H1 (cell line): ENCODE measurements at regions not wholly inside any gene's neighbourhood (a gene's known extent, or its start where the extent isn't known, plus 50 kb on each side); places are given as distances from the start of the nearest gene placed in this dataset.

ENCODE experiments used
- CTCF ChIA-PET: fragments of 300-600 bp; sonication (Branson Sonifier 250); formaldehyde crosslinking; loops from one replicate; lab custom pipeline; 2021; ENCODE audit not compliant: partially characterized antibody; lab: Charles Lee
- POLR2A ChIA-PET: fragments of 300-600 bp; sonication (Branson Sonifier 250); formaldehyde crosslinking; loops from one replicate; lab custom pipeline; 2021; ENCODE audit warnings: inconsistent platforms; ENCODE audit not compliant: partially characterized antibody; lab: Charles Lee
- DNase-seq, 2 experiments: peaks; one replicate each; pipeline versions ENCODE4 v3.0.0 to v3.0.0-alpha.2; 2010 to 2022; ENCODE audit warnings: low spot score in 2 of 2, low read depth in 1 of 2, mixed read lengths in 1 of 2
- FAIRE-seq: peaks from 2 replicates; lab custom pipeline; 2011; peaks lifted over from hg19 to GRCh38; lab: Jason Lieb, UNC
- H2AFZ ChIP-seq: 2 replicates; pipeline ENCODE4 v1.8.1; 2012; ENCODE audit warnings: low read length, inconsistent platforms
- H2AK5ac ChIP-seq: 2 replicates; pipeline ENCODE4 v1.6.1; 2013; ENCODE audit warnings: low read depth, low read length
- H2BK120ac ChIP-seq: replicated peaks from 2 replicates; pipeline ENCODE3; 2013; ENCODE audit warnings: low read depth, low read length, inconsistent platforms
- H2BK12ac ChIP-seq: 2 replicates; pipeline ENCODE4 v1.6.1; 2013; ENCODE audit warnings: low read depth, low read length
- H2BK15ac ChIP-seq: 2 replicates; pipeline ENCODE4 v1.6.1; 2013; ENCODE audit warnings: low read length
- H2BK20ac ChIP-seq: 2 replicates; pipeline ENCODE4 v1.6.1; 2013; ENCODE audit warnings: low read length
- H2BK5ac ChIP-seq: 2 replicates; pipeline ENCODE4 v1.6.1; 2013; ENCODE audit warnings: low read depth, low read length
- H3K14ac ChIP-seq: 2 replicates; pipeline ENCODE4 v1.6.1; 2013; ENCODE audit warnings: inconsistent platforms; ENCODE audit not compliant: insufficient read length
- H3K18ac ChIP-seq: 2 replicates; pipeline ENCODE4 v1.6.1; 2013; ENCODE audit warnings: low read length; ENCODE audit errors: extremely low read depth
- H3K23ac ChIP-seq: 2 replicates; pipeline ENCODE4 v1.6.1; 2013; ENCODE audit warnings: inconsistent platforms; ENCODE audit not compliant: insufficient read length
- H3K23me2 ChIP-seq: 2 replicates; pipeline ENCODE4 v1.6.1; 2013; ENCODE audit warnings: low read depth, low read length
- H3K27ac ChIP-seq: 2 replicates; pipeline ENCODE4 v1.6.1; 2011; ENCODE audit warnings: low read depth, low read length, inconsistent platforms
- H3K27me3 ChIP-seq, 4 experiments: replicated peaks in 1 of 4; 1 replicate in 1 of 4; 2 replicates in 3 of 4; pipeline versions ENCODE4 v1.6.1 to v1.8.1; 2011 to 2013; ENCODE audit warnings: low read length in 3 of 4, mild to moderate bottlenecking in 3 of 4, inconsistent platforms in 2 of 4, mixed read lengths in 2 of 4, moderate library complexity in 1 of 4; ENCODE audit not compliant: control insufficient read depth in 3 of 4, insufficient read depth in 3 of 4; ENCODE audit errors: extremely low read depth in 1 of 4
- H3K36me3 ChIP-seq, 4 experiments: 2 replicates each; pipeline versions ENCODE4 v1.6.1 to v1.8.1; 2011 to 2013; ENCODE audit warnings: mild to moderate bottlenecking in 4 of 4, low read length in 3 of 4, moderate library complexity in 2 of 4, control low read depth in 1 of 4, inconsistent platforms in 1 of 4; ENCODE audit not compliant: insufficient read depth in 4 of 4, control insufficient read depth in 2 of 4
- H3K4ac ChIP-seq: replicated peaks from 2 replicates; pipeline ENCODE3; 2013; ENCODE audit warnings: low read length, low read depth, mixed read lengths, inconsistent platforms; ENCODE audit not compliant: insufficient read length
- H3K4me1 ChIP-seq, 4 experiments: replicated peaks in 1 of 4; 1 replicate in 1 of 4; 2 replicates in 3 of 4; pipeline versions ENCODE4 v1.6.1 to v1.8.1; 2011 to 2013; ENCODE audit warnings: low read length in 3 of 4, inconsistent platforms in 2 of 4, mixed read lengths in 1 of 4; ENCODE audit not compliant: insufficient read depth in 4 of 4, control insufficient read depth in 3 of 4
- H3K4me2 ChIP-seq, 2 experiments: 2 replicates each; pipeline versions ENCODE4 v1.6.1 to v1.8.1; 2011 to 2013; ENCODE audit warnings: low read depth in 2 of 2, low read length in 2 of 2, control low read depth in 1 of 2, inconsistent platforms in 1 of 2, mild to moderate bottlenecking in 1 of 2; ENCODE audit not compliant: insufficient read depth in 1 of 2
- H3K4me3 ChIP-seq, 4 experiments: fragments of 200-600, 300-600 bp in 1 of 4; sonication (generic), shearing (Covaris generic), sonication (Bioruptor Twin) in 1 of 4; 2 replicates each; pipeline versions ENCODE4 v1.5.1 to v1.8.1; 2011 to 2016; ENCODE audit warnings: low read length in 4 of 4, low read depth in 3 of 4, control low read depth in 2 of 4, inconsistent platforms in 2 of 4, mild to moderate bottlenecking in 2 of 4, mixed read lengths in 1 of 4, moderate library complexity in 1 of 4; ENCODE audit not compliant: insufficient read depth in 2 of 4; ENCODE audit errors: extremely low read depth in 1 of 4
- H3K56ac ChIP-seq: replicated peaks from 2 replicates; pipeline ENCODE3; 2013; ENCODE audit warnings: low read depth, mild to moderate bottlenecking, mixed read lengths, low read length, inconsistent platforms; ENCODE audit not compliant: insufficient read length
- H3K79me1 ChIP-seq: 2 replicates; pipeline ENCODE4 v1.6.1; 2013; ENCODE audit warnings: low read depth, low read length, control low read depth
- H3K79me2 ChIP-seq, 2 experiments: 2 replicates each; pipeline versions ENCODE4 v1.6.1 to v1.8.1; 2012 to 2013; ENCODE audit warnings: low read length in 2 of 2, mild to moderate bottlenecking in 2 of 2, inconsistent platforms in 1 of 2; ENCODE audit not compliant: insufficient read depth in 2 of 2, control insufficient read depth in 1 of 2
- H3K9ac ChIP-seq, 4 experiments: replicated peaks in 1 of 4; 1 replicate in 1 of 4; 2 replicates in 3 of 4; pipeline versions ENCODE4 v1.6.1 to v1.8.1; 2011 to 2013; ENCODE audit warnings: low read depth in 3 of 4, low read length in 3 of 4, control low read depth in 2 of 4, mild to moderate bottlenecking in 2 of 4, moderate library complexity in 2 of 4, inconsistent platforms in 1 of 4; ENCODE audit errors: extremely low read depth in 1 of 4
- H3K9me3 ChIP-seq, 2 experiments: 2 replicates each; pipeline versions ENCODE4 v1.6.1 to v1.8.1; 2012 to 2013; ENCODE audit warnings: mild to moderate bottlenecking in 2 of 2, moderate library complexity in 2 of 2, control low read depth in 1 of 2, inconsistent platforms in 1 of 2, low read depth in 1 of 2, low read length in 1 of 2, mixed read lengths in 1 of 2; ENCODE audit not compliant: insufficient read depth in 2 of 2
- H4K20me1 ChIP-seq, 2 experiments: replicated peaks in 1 of 2; 2 replicates each; pipeline versions ENCODE3 to v1.8.1; 2011 to 2013; ENCODE audit warnings: inconsistent platforms in 2 of 2, low read length in 2 of 2, mild to moderate bottlenecking in 1 of 2; ENCODE audit not compliant: insufficient read depth in 2 of 2, control insufficient read depth in 1 of 2
- H4K5ac ChIP-seq: 2 replicates; pipeline ENCODE4 v1.6.1; 2013; ENCODE audit warnings: low read length, low read depth, mixed read lengths, inconsistent platforms; ENCODE audit not compliant: insufficient read length
- H4K8ac ChIP-seq: 2 replicates; pipeline ENCODE4 v1.8.0; 2013; ENCODE audit warnings: mild to moderate bottlenecking, moderate library complexity, low read length, inconsistent platforms; ENCODE audit not compliant: insufficient read depth; ENCODE audit errors: extremely low read depth
- H4K91ac ChIP-seq: replicated peaks from 2 replicates; pipeline ENCODE3; 2013; ENCODE audit warnings: low read length, mixed read lengths, inconsistent platforms; ENCODE audit not compliant: insufficient read length
- BCL11A ChIP-seq, 2 experiments: IDR thresholded peaks; one replicate each; pipeline ENCODE4 v1.6.1; 2011; ENCODE audit warnings: low read depth in 2 of 2, low read length in 2 of 2, mild to moderate bottlenecking in 2 of 2
- CBX5 ChIP-seq: fragments of 300-800, 300-1000 bp; sonication (generic); IDR thresholded peaks from 2 replicates; pipeline ENCODE4 v1.7.1; 2016; ENCODE audit warnings: antibody characterized with exemption, low read length, low read depth
- CBX8 ChIP-seq: fragments of 300-800, 300-1000 bp; sonication (generic); IDR thresholded peaks from 2 replicates; pipeline ENCODE4 v1.7.1; 2016; ENCODE audit warnings: low read depth, low read length, borderline replicate concordance
- EP300 ChIP-seq, 2 experiments: IDR thresholded peaks; 1 replicate in 1 of 2; 2 replicates in 1 of 2; pipeline ENCODE4 v1.6.1; 2011 to 2012; ENCODE audit warnings: low read depth in 2 of 2, low read length in 2 of 2, mild to moderate bottlenecking in 2 of 2, borderline replicate concordance in 1 of 2, inconsistent platforms in 1 of 2, moderate library complexity in 1 of 2
- GTF2F1 ChIP-seq: IDR thresholded peaks from 2 replicates; pipeline ENCODE4 v1.6.1; 2012; ENCODE audit warnings: low read depth, low read length, improper control_type of control experiment, borderline replicate concordance
- KDM5A ChIP-seq: fragments of 200-600 bp; IDR thresholded peaks from 2 replicates; pipeline ENCODE4 v1.7.1; 2012; ENCODE audit warnings: mild to moderate bottlenecking, low read length, inconsistent platforms, mixed read lengths
- NRF1 ChIP-seq: IDR thresholded peaks from 2 replicates; pipeline ENCODE4 v1.6.1; 2011; ENCODE audit warnings: mild to moderate bottlenecking, low read depth, low read length, improper control_type of control experiment
- PHF8 ChIP-seq: fragments of 200-600 bp; sonication (generic); conservative IDR thresholded peaks from 2 replicates; pipeline ENCODE4 v1.7.1; 2012; ENCODE audit warnings: low read depth, mild to moderate bottlenecking, inconsistent platforms, low read length, moderate library complexity
- POLR2A ChIP-seq, 2 experiments: IDR thresholded peaks; 1 replicate in 1 of 2; 2 replicates in 1 of 2; pipeline ENCODE4 v1.6.1; 2011; ENCODE audit warnings: low read depth in 2 of 2, low read length in 2 of 2, mild to moderate bottlenecking in 2 of 2; ENCODE audit errors: control extremely low read depth in 1 of 2
- SAP30 ChIP-seq: fragments of 300-600 bp; sonication (generic); IDR thresholded peaks from 2 replicates; pipeline ENCODE4 v1.7.1; 2012; ENCODE audit warnings: low read length, moderate library complexity, mild to moderate bottlenecking, inconsistent platforms; ENCODE audit not compliant: insufficient read depth, insufficient replicate concordance
- SIX5 ChIP-seq: IDR thresholded peaks from 2 replicates; pipeline ENCODE4 v1.6.1; 2011; ENCODE audit warnings: mild to moderate bottlenecking, low read depth, low read length
- TAF7 ChIP-seq: optimal IDR thresholded peaks from 2 replicates; pipeline ENCODE3; 2011; ENCODE audit warnings: low read depth, mild to moderate bottlenecking, inconsistent platforms, low read length, moderate library complexity, borderline replicate concordance
- TF ChIP-seq, protein P1 (sequence below), 3 experiments: IDR thresholded peaks; 1 replicate in 2 of 3; 2 replicates in 1 of 3; pipeline versions ENCODE4 v1.5.1 to v1.6.1; 2011; ENCODE audit warnings: low read length in 3 of 3, mild to moderate bottlenecking in 3 of 3, inconsistent platforms in 2 of 3, low read depth in 1 of 3, moderate library complexity in 1 of 3; ENCODE audit not compliant: insufficient read depth in 1 of 3; ENCODE audit errors: control extremely low read depth in 1 of 3

DNA sequence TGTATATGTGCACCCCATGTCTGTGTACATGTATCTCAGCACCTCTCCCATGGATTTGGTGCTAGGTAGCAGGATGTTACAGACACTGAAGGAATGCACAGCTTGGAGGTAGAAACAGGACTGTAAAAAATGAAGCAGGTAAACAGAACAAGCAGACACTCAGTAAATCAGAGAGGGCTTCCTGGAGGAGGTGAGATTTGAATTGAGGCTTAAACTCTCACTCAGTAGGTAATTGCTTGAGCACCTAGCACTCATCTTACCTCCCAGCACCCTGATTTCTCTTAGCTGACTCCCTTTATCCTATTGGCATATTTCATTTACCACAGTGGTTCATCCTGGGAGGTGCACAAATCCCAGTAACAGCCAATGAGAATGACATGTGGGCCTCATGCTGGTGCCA is 537.9 kb upstream of the RAB6C start:
- Histone ChIP-seq H3K4me1 (no peaks in the 10 kb centered on the region), H3K79me2 (no peaks in the 10 kb centered on the region), H2AK5ac (no peak overlapping the region), H3K23me2 (no peaks in the 10 kb centered on the region), H3K27ac (no peak overlapping the region), H3K4me3 (no peak overlapping the region), H3K4me2 (no peak overlapping the region), H3K9me3 (no peaks in the 10 kb centered on the region), H4K91ac (no peak overlapping the region), H2AFZ (no peak overlapping the region), H2BK12ac (no peak overlapping the region), H3K27me3 (no peaks in the 10 kb centered on the region), H2BK120ac (no peak overlapping the region), H3K79me1 (no peaks in the 10 kb centered on the region), H2BK15ac (no peak overlapping the region), H3K23ac (no peak overlapping the region), H3K18ac (no peak overlapping the region), H3K14ac (no peak overlapping the region), H3K36me3 (no peaks in the 10 kb centered on the region), H4K8ac (no peak overlapping the region), H3K9ac (no peak overlapping the region), H2BK20ac (no peak overlapping the region), H2BK5ac (no peak overlapping the region), H4K5ac (no peak overlapping the region), H4K20me1 (no peaks in the 10 kb centered on the region), H3K56ac (no peak overlapping the region), H3K4ac (no peak overlapping the region)
- FAIRE-seq (no peak), DNase-seq (no peak)
- POLR2A ChIA-PET: no interaction called here
- CTCF ChIA-PET: interaction anchor here (1.4 kb wide), 1 partner anchor 146 kb away, joined by 3 read pairs; no protein-coding TSS in a partner anchor
- TF ChIP-seq SIX5 (no peak), GTF2F1 (no peak), SAP30 (no peak), PHF8 (no peak), TAF7 (no peak), CBX5 (no peak), POLR2A (IDR thresholded peaks at IDR 0.05; ENCODE audit: control extremely low read depth in 1 of 2, low read depth in 2 of 2, low read length in 2 of 2) (no peak), NRF1 (no peak), BCL11A (IDR thresholded peaks at IDR 0.05; ENCODE audit: low read depth in 2 of 2, low read length in 2 of 2) (no peak), EP300 (IDR thresholded peaks at IDR 0.05; ENCODE audit: borderline replicate concordance in 1 of 2, low read depth in 2 of 2, low read length in 2 of 2) (no peak), KDM5A (no peak), CBX8 (no peak)
- TF ChIP-seq, protein P1, sequence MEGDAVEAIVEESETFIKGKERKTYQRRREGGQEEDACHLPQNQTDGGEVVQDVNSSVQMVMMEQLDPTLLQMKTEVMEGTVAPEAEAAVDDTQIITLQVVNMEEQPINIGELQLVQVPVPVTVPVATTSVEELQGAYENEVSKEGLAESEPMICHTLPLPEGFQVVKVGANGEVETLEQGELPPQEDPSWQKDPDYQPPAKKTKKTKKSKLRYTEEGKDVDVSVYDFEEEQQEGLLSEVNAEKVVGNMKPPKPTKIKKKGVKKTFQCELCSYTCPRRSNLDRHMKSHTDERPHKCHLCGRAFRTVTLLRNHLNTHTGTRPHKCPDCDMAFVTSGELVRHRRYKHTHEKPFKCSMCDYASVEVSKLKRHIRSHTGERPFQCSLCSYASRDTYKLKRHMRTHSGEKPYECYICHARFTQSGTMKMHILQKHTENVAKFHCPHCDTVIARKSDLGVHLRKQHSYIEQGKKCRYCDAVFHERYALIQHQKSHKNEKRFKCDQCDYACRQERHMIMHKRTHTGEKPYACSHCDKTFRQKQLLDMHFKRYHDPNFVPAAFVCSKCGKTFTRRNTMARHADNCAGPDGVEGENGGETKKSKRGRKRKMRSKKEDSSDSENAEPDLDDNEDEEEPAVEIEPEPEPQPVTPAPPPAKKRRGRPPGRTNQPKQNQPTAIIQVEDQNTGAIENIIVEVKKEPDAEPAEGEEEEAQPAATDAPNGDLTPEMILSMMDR (IDR thresholded peaks at IDR 0.05; ENCODE audit: control extremely low read depth in 1 of 3, insufficient read depth in 1 of 3, low read depth in 1 of 3, low read length in 3 of 3): no peak
